Caco-2 (cell line): ENCODE measurements at regions not wholly inside any gene's neighbourhood (a gene's known extent, or its start where the extent isn't known, plus 50 kb on each side); places are given as distances from the start of the nearest gene placed in this dataset.

Experiments used
- BruUV-seq: library from RNA; stranded (reverse); fragments of 400-500 nt; replicated peaks from 2 replicates; lab custom pipeline; 2021; lab: Mats Ljungman, UMichigan
- CTCF ChIA-PET: fragments of 300-600 bp; sonication (Branson Sonifier 250); formaldehyde crosslinking; loops from one replicate; lab custom pipeline; 2022; ENCODE audit warnings: antibody characterized with exemption; lab: Charles Lee
- POLR2A ChIA-PET: fragments of 300-600 bp; sonication (Branson Sonifier 250); formaldehyde crosslinking; loops from one replicate; lab custom pipeline; 2022; ENCODE audit warnings: antibody characterized with exemption; lab: Charles Lee
- DNase-seq, 2 experiments: peaks; one replicate each; pipeline versions ENCODE4 v3.0.0 to v3.0.0-alpha.2; 2020 to 2022
- H3K27me3 ChIP-seq: replicated peaks from 2 replicates; pipeline ENCODE4 v1.6.0; 2011; ENCODE audit warnings: low read length; ENCODE audit not compliant: control insufficient read depth, insufficient read depth
- H3K36me3 ChIP-seq: 2 replicates; pipeline ENCODE4 v1.5.1; 2011; ENCODE audit warnings: low read length; ENCODE audit not compliant: control insufficient read depth, insufficient read depth
- H3K4me1 ChIP-seq: fragments of 250-450 bp; sonication (Bioruptor Pico); 2 replicates; pipeline ENCODE4 v1.5.1; 2020; ENCODE audit warnings: mild to moderate bottlenecking
- H3K4me3 ChIP-seq: 2 replicates; pipeline ENCODE4 v1.5.1; 2011; ENCODE audit warnings: low read depth, mild to moderate bottlenecking, control low read depth, low read length
- H3K9me3 ChIP-seq: fragments of 250-450 bp; sonication (Bioruptor Pico); 2 replicates; pipeline ENCODE4 v1.5.1; 2020; ENCODE audit warnings: mild to moderate bottlenecking, moderate library complexity
- H3K27ac Mint-ChIP-seq: one replicate; pipeline ENCODE4 v1.8.0; 2022; ENCODE audit warnings: mixed read lengths; ENCODE audit not compliant: unreplicated experiment
- H3K27me3 Mint-ChIP-seq: one replicate; pipeline ENCODE4 v1.8.0; 2022; ENCODE audit warnings: mixed read lengths; ENCODE audit not compliant: insufficient read depth, unreplicated experiment
- H3K36me3 Mint-ChIP-seq: one replicate; pipeline ENCODE4 v1.8.0; 2022; ENCODE audit warnings: mild to moderate bottlenecking, mixed read lengths; ENCODE audit not compliant: insufficient read depth, unreplicated experiment
- H3K4me1 Mint-ChIP-seq: one replicate; pipeline ENCODE4 v1.8.0; 2022; ENCODE audit warnings: low read depth, mixed read lengths; ENCODE audit not compliant: unreplicated experiment
- H3K4me3 Mint-ChIP-seq: one replicate; pipeline ENCODE4 v1.8.0; 2022; ENCODE audit warnings: mild to moderate bottlenecking, moderate library complexity, mixed read lengths; ENCODE audit not compliant: unreplicated experiment
- H3K9me3 Mint-ChIP-seq: one replicate; pipeline ENCODE4 v1.8.0; 2022; ENCODE audit warnings: mixed read lengths; ENCODE audit not compliant: unreplicated experiment
- CTCF ChIP-seq, 2 experiments: fragments of 200-600 bp in 1 of 2; IDR thresholded peaks; 1 replicate in 1 of 2; 2 replicates in 1 of 2; pipeline versions ENCODE4 v1.5.1 to v1.8.0; 2011 to 2022; ENCODE audit warnings: antibody characterized with exemption in 1 of 2, control low read depth in 1 of 2, inconsistent platforms in 1 of 2, low read depth in 1 of 2, low read length in 1 of 2, mild to moderate bottlenecking in 1 of 2, moderate library complexity in 1 of 2; ENCODE audit not compliant: insufficient read depth in 1 of 2, severe bottlenecking in 1 of 2, unreplicated experiment in 1 of 2
- intact Hi-C: fragments of 100-400 bp; cut with micrococcal nuclease; formaldehyde crosslinking; loops from one replicate; pipeline ENCODE4 v1.10.0; 2022; ENCODE audit not compliant: unreplicated experiment

GRCh38 chr19:29417048-29417447 is 108.7 kb upstream of the VSTM2B start:
- Mint-ChIP-seq H3K4me1 (no peaks in the 10 kb centered on the region), H3K4me3 (no peak overlapping the region), H3K27me3 (no peaks in the 10 kb centered on the region), H3K9me3 (no peaks in the 10 kb centered on the region), H3K27ac (no peak overlapping the region), H3K36me3 (no peaks in the 10 kb centered on the region)
- Histone ChIP-seq H3K36me3 (no peaks in the 10 kb centered on the region), H3K9me3 (no peaks in the 10 kb centered on the region), H3K4me3 (no peak overlapping the region), H3K27me3 (no peaks in the 10 kb centered on the region), H3K4me1 (no peaks in the 10 kb centered on the region)
- POLR2A ChIA-PET = no interaction called here
- intact Hi-C loops = no loop called here
- CTCF ChIA-PET = no interaction called here
- BruUV-seq = no TSS peak
- no peak for DNase-seq
- no peak for TF ChIP-seq CTCF (IDR thresholded peaks at IDR 0.05; ENCODE audit: insufficient read depth in 1 of 2, low read depth in 1 of 2, low read length in 1 of 2, severe bottlenecking in 1 of 2, unreplicated experiment in 1 of 2)

DNA sequence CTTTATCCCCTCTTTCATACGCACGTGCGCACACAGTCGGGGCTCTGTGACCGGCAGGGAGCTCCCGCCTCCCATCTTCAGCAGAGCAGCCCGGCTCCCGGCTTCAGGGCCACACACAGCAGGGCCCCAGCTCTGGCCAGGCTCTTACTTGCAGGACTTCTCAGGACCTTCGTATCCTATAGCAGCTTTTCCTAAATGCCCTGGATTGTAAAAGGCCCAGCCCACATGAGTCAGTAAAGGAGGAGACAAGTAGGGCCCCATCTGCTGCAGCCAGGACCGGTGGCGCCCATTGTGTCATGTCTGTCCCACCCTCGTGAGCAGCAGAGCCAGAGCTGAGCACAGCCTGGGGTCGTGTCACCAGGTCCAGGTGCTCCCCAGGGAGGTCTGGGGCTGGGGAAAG is 107.6 kb upstream of the VSTM2B start:
- H3K4me3 Mint-ChIP-seq = no peak overlapping the region
- TF ChIP-seq CTCF (IDR thresholded peaks at IDR 0.05; ENCODE audit: insufficient read depth in 1 of 2, low read depth in 1 of 2, low read length in 1 of 2, severe bottlenecking in 1 of 2, unreplicated experiment in 1 of 2) = no peak
- intact Hi-C loops = no loop called here
- H3K27ac Mint-ChIP-seq = no peak overlapping the region
- Histone ChIP-seq H3K4me3 (no peak overlapping the region), H3K36me3 (no peaks in the 10 kb centered on the region), H3K9me3 (no peaks in the 10 kb centered on the region), H3K4me1 (no peaks in the 10 kb centered on the region), H3K27me3 (no peaks in the 10 kb centered on the region)
- H3K27me3 Mint-ChIP-seq = no peaks in the 10 kb centered on the region
- no peaks in the 10 kb centered on the region for H3K9me3 Mint-ChIP-seq
- ChIA-PET POLR2A (no interaction called here), CTCF (no interaction called here)
- no TSS peak for BruUV-seq
- no peaks in the 10 kb centered on the region for H3K4me1 Mint-ChIP-seq
- H3K36me3 Mint-ChIP-seq = no peaks in the 10 kb centered on the region
- no peak for DNase-seq

DNA sequence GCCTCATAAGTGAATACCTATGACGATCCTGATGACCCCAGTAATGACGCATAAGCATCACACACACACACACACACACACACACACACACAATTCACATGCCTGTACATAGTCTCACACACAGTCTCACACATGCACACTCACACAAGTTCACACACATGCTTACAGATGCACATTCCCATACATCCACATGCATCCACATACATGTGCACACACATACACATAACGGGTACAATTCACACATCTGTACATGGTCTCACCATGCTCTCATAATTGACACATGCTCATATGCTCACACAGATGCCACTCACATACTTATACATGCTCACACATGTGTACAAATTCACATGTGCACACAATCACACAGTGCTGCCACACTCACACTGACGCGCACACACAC is 105.7 kb upstream of the VSTM2B start:
- H3K36me3 ChIP-seq = no peaks in the 10 kb centered on the region
- Mint-ChIP-seq H3K36me3 (no peaks in the 10 kb centered on the region), H3K27ac (no peak overlapping the region), H3K9me3 (no peaks in the 10 kb centered on the region), H3K27me3 (no peaks in the 10 kb centered on the region), H3K4me1 (no peaks in the 10 kb centered on the region), H3K4me3 (no peak overlapping the region)
- CTCF ChIA-PET = no interaction called here
- TF ChIP-seq CTCF (IDR thresholded peaks at IDR 0.05; ENCODE audit: insufficient read depth in 1 of 2, low read depth in 1 of 2, low read length in 1 of 2, severe bottlenecking in 1 of 2, unreplicated experiment in 1 of 2) = no peak
- intact Hi-C loops = no loop called here
- POLR2A ChIA-PET = no interaction called here
- no peak overlapping the region for H3K4me3 ChIP-seq
- no peaks in the 10 kb centered on the region for H3K9me3 ChIP-seq
- no peak for DNase-seq
- H3K4me1 ChIP-seq = no peaks in the 10 kb centered on the region
- no peaks in the 10 kb centered on the region for H3K27me3 ChIP-seq
- no TSS peak for BruUV-seq
